ENCODE measurements at regions not wholly inside any gene's neighbourhood (a gene's known extent, or its start where the extent isn't known, plus 50 kb on each side); places are given as distances from the start of the nearest gene placed in this dataset.
"Not testable (repeated sequence)": the region's sequence is repeated elsewhere in the genome, so short reads cannot be mapped to it uniquely, and the experiment has no call there.

GRCh38 chr5:123937230-123937629, 425.3 kb downstream of the CSNK1G3 start:
- no peaks in the 10 kb centered on the region for H3K36me3 ChIP-seq (ENCODE audit: control insufficient read depth in 4 of 4, insufficient read depth in 4 of 4, low read length in 3 of 4)
- H3K27me3 ChIP-seq (replicated peaks in 2 of 5; ENCODE audit: control insufficient read depth in 4 of 5, insufficient read depth in 5 of 5, low read length in 4 of 5) = no peaks in the 10 kb centered on the region
- peaks cover 2 to 31% (median 18%) of the 10 kb centered on the region in 5 experiments for H3K9me3 ChIP-seq (ENCODE audit: control extremely low read depth in 1 of 5, control insufficient read depth in 4 of 5, insufficient read depth in 2 of 5, low read depth in 1 of 5, low read length in 4 of 5)
- H3K4me3 ChIP-seq (ENCODE audit: control insufficient read depth in 1 of 7, extremely low read depth in 1 of 7, insufficient read depth in 4 of 7, low read depth in 2 of 7, low read length in 6 of 7) = no peak overlapping the region
- DNase-seq = peak; percentile 12 to 30 (median 28)
- H3K27ac ChIP-seq (ENCODE audit: insufficient read depth in 1 of 2, low read depth in 1 of 2, low read length in 2 of 2, poor library complexity in 1 of 2, severe bottlenecking in 2 of 2) = no peak overlapping the region
- 86% methylated on average over 6 of the region's 6 CpGs for WGBS (ENCODE audit: insufficient coverage)
- ChIA-PET POLR2A (no interaction called here), CTCF (no interaction called here)
- H3K4me1 ChIP-seq (ENCODE audit: control extremely low read depth in 1 of 4, control insufficient read depth in 4 of 4, insufficient read depth in 4 of 4, low read length in 3 of 4) = no peaks in the 10 kb centered on the region

DNA sequence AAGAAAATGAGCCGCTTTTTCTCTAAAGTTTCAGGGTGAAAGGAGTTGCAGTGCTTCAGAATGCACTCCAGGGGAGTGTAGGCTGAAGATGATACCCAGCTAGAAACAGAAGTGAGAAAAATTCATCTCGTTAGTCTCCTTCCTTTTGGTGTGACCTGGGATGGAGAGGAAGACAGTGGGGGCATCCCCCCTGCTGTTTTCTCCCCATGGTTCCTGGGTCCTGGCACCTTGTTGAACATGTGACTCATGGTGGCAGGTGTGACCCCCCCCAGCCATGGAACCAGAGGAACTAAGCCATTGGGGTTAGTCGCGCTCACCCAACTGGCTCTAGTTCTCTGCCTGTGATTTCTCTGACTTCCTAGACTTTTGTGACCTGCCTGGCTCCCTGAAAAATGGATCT, 424.6 kb downstream of the CSNK1G3 start:
- Histone ChIP-seq H3K4me1 (ENCODE audit: control extremely low read depth in 1 of 4, control insufficient read depth in 4 of 4, insufficient read depth in 4 of 4, low read length in 3 of 4) (no peaks in the 10 kb centered on the region), H3K36me3 (ENCODE audit: control insufficient read depth in 4 of 4, insufficient read depth in 4 of 4, low read length in 3 of 4) (no peaks in the 10 kb centered on the region), H3K27me3 (replicated peaks in 2 of 5; ENCODE audit: control insufficient read depth in 4 of 5, insufficient read depth in 5 of 5, low read length in 4 of 5) (no peaks in the 10 kb centered on the region), H3K9me3 (ENCODE audit: control extremely low read depth in 1 of 5, control insufficient read depth in 4 of 5, insufficient read depth in 2 of 5, low read depth in 1 of 5, low read length in 4 of 5) (peaks cover 2 to 29% (median 16%) of the 10 kb centered on the region in 5 experiments), H3K4me3 (ENCODE audit: control insufficient read depth in 1 of 7, extremely low read depth in 1 of 7, insufficient read depth in 4 of 7, low read depth in 2 of 7, low read length in 6 of 7) (no peak overlapping the region), H3K27ac (ENCODE audit: insufficient read depth in 1 of 2, low read depth in 1 of 2, low read length in 2 of 2, poor library complexity in 1 of 2, severe bottlenecking in 2 of 2) (no peak overlapping the region)
- peak in 2 of 3 donors; percentile 1 to 2 for DNase-seq
- WGBS (ENCODE audit: insufficient coverage) = 97% methylated on average over 4 of the region's 4 CpGs
- ChIA-PET CTCF (no interaction called here), POLR2A (no interaction called here)

DNA sequence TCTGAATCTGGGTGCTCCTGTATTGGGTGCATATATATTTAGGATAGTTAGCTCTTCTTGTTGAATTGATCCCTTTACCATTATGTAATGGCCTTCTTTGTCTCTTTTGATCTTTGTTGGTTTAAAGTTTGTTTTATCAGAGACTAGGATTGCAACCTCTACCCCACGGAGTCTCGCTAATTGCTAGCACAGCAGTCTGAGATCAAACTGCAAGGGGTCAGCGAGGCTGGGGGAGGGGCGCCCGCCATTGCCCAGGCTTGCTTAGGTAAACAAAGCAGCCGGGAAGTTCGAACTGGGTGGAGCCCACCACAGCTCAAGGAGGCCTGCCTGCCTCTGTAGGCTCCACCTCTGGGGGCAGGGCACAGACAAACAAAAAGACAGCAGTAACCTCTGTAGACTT, 421.8 kb downstream of the CSNK1G3 start:
- POLR2A ChIA-PET; H3K27me3 ChIP-seq (replicated peaks in 2 of 5; ENCODE audit: control insufficient read depth in 4 of 5, insufficient read depth in 5 of 5, low read length in 4 of 5); CTCF ChIA-PET; DNase-seq; H3K27ac ChIP-seq (ENCODE audit: insufficient read depth in 1 of 2, low read depth in 1 of 2, low read length in 2 of 2, poor library complexity in 1 of 2, severe bottlenecking in 2 of 2); H3K4me1 ChIP-seq (ENCODE audit: control extremely low read depth in 1 of 4, control insufficient read depth in 4 of 4, insufficient read depth in 4 of 4, low read length in 3 of 4); H3K4me3 ChIP-seq (ENCODE audit: control insufficient read depth in 1 of 7, extremely low read depth in 1 of 7, insufficient read depth in 4 of 7, low read depth in 2 of 7, low read length in 6 of 7); H3K36me3 ChIP-seq (ENCODE audit: control insufficient read depth in 4 of 4, insufficient read depth in 4 of 4, low read length in 3 of 4): not testable (repeated sequence)
- H3K9me3 ChIP-seq (ENCODE audit: control extremely low read depth in 1 of 5, control insufficient read depth in 4 of 5, insufficient read depth in 2 of 5, low read depth in 1 of 5, low read length in 4 of 5) = peaks cover 2 to 25% (median 13%) of the 10 kb centered on the region in 5 experiments
- WGBS (ENCODE audit: insufficient coverage) = 100% methylated on average over 2 of the region's 7 CpGs

- ChIA-PET CTCF (no interaction called here), POLR2A (no interaction called here)
- no peaks in the 10 kb centered on the region for H3K9me3 ChIP-seq (ENCODE audit: control extremely low read depth in 1 of 5, control insufficient read depth in 4 of 5, insufficient read depth in 2 of 5, low read depth in 1 of 5, low read length in 4 of 5)
- WGBS (ENCODE audit: insufficient coverage) = no CpG with 5 or more reads among the region's 1 CpG
- DNase-seq = no peak
- no peaks in the 10 kb centered on the region for H3K36me3 ChIP-seq (ENCODE audit: control insufficient read depth in 4 of 4, insufficient read depth in 4 of 4, low read length in 3 of 4)
- H3K4me3 ChIP-seq (ENCODE audit: control insufficient read depth in 1 of 7, extremely low read depth in 1 of 7, insufficient read depth in 4 of 7, low read depth in 2 of 7, low read length in 6 of 7) = no peak overlapping the region
- H3K4me1 ChIP-seq (ENCODE audit: control extremely low read depth in 1 of 4, control insufficient read depth in 4 of 4, insufficient read depth in 4 of 4, low read length in 3 of 4) = no peaks in the 10 kb centered on the region
- no peaks in the 10 kb centered on the region for H3K27me3 ChIP-seq (replicated peaks in 2 of 5; ENCODE audit: control insufficient read depth in 4 of 5, insufficient read depth in 5 of 5, low read length in 4 of 5)
- H3K27ac ChIP-seq (ENCODE audit: insufficient read depth in 1 of 2, low read depth in 1 of 2, low read length in 2 of 2, poor library complexity in 1 of 2, severe bottlenecking in 2 of 2) = no peak overlapping the region
Measured at GRCh38 chr5:123929055-123929474, 417.1 kb downstream of the CSNK1G3 start.

DNA sequence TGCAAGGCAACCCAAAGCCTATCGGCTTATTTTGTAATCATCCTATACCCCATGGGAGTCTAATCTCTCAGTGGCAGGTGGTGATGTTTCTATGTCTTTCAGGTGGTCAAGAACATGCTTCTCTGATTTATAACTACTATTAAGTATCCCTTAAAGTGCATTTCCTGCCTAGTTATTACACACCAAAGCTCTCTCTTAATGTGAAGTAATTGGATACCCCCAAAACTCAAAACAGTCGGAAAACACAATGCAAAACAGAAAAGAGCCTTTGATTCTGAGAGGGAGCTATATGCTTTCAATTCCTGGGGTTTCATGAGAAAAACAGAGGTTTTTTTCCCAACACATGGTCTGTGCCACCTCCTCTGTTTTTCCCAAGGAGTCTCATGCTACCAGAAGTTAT, 416.4 kb downstream of the CSNK1G3 start:
- no peak for DNase-seq
- no peak overlapping the region for H3K27ac ChIP-seq (ENCODE audit: insufficient read depth in 1 of 2, low read depth in 1 of 2, low read length in 2 of 2, poor library complexity in 1 of 2, severe bottlenecking in 2 of 2)
- H3K4me1 ChIP-seq (ENCODE audit: control extremely low read depth in 1 of 4, control insufficient read depth in 4 of 4, insufficient read depth in 4 of 4, low read length in 3 of 4) = no peaks in the 10 kb centered on the region
- H3K4me3 ChIP-seq (ENCODE audit: control insufficient read depth in 1 of 7, extremely low read depth in 1 of 7, insufficient read depth in 4 of 7, low read depth in 2 of 7, low read length in 6 of 7) = no peak overlapping the region
- ChIA-PET POLR2A (no interaction called here), CTCF (interaction anchor here (0.6 kb wide), 1 partner anchor 13 kb away, joined by 3 read pairs; no protein-coding TSS in a partner anchor)
- no peaks in the 10 kb centered on the region for H3K9me3 ChIP-seq (ENCODE audit: control extremely low read depth in 1 of 5, control insufficient read depth in 4 of 5, insufficient read depth in 2 of 5, low read depth in 1 of 5, low read length in 4 of 5)
- no peaks in the 10 kb centered on the region for H3K27me3 ChIP-seq (replicated peaks in 2 of 5; ENCODE audit: control insufficient read depth in 4 of 5, insufficient read depth in 5 of 5, low read length in 4 of 5)
- H3K36me3 ChIP-seq (ENCODE audit: control insufficient read depth in 4 of 4, insufficient read depth in 4 of 4, low read length in 3 of 4) = no peaks in the 10 kb centered on the region
- WGBS (ENCODE audit: insufficient coverage) = no CpG with 5 or more reads among the region's 2 CpGs

DNA sequence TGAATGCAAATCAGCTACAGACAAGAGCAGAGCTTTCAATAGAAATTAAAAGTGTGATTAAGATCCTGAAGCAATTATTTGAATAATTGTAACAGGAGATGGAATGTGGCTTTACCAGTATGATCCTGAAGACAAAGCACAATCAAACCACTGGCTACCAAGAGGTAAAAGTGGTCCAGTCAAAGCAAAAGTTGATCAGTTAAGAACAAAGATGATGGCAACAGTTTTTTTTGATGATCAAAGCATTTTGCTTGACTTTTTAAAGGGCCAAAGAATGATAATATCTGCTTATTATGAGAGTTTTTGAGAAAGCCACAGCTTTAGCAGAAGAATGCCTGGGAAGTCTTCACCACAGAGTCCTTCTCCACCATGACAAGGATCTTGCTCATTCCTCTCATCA, 409.2 kb downstream of the CSNK1G3 start:
- CTCF ChIA-PET = no interaction called here
- Histone ChIP-seq H3K27me3 (replicated peaks in 2 of 5; ENCODE audit: control insufficient read depth in 4 of 5, insufficient read depth in 5 of 5, low read length in 4 of 5) (no peaks in the 10 kb centered on the region), H3K36me3 (ENCODE audit: control insufficient read depth in 4 of 4, insufficient read depth in 4 of 4, low read length in 3 of 4) (no peaks in the 10 kb centered on the region), H3K4me1 (ENCODE audit: control extremely low read depth in 1 of 4, control insufficient read depth in 4 of 4, insufficient read depth in 4 of 4, low read length in 3 of 4) (no peaks in the 10 kb centered on the region), H3K27ac (ENCODE audit: insufficient read depth in 1 of 2, low read depth in 1 of 2, low read length in 2 of 2, poor library complexity in 1 of 2, severe bottlenecking in 2 of 2) (no peak overlapping the region), H3K4me3 (ENCODE audit: control insufficient read depth in 1 of 7, extremely low read depth in 1 of 7, insufficient read depth in 4 of 7, low read depth in 2 of 7, low read length in 6 of 7) (no peak overlapping the region), H3K9me3 (ENCODE audit: control extremely low read depth in 1 of 5, control insufficient read depth in 4 of 5, insufficient read depth in 2 of 5, low read depth in 1 of 5, low read length in 4 of 5) (peaks cover 0 to 3% (median 0%) of the 10 kb centered on the region in 5 experiments)
- DNase-seq = no peak
- POLR2A ChIA-PET = no interaction called here

GRCh38 chr5:123916345-123917121, 404.6 kb downstream of the CSNK1G3 start:
- POLR2A ChIA-PET = no interaction called here
- Histone ChIP-seq H3K4me3 (ENCODE audit: control insufficient read depth in 1 of 7, extremely low read depth in 1 of 7, insufficient read depth in 4 of 7, low read depth in 2 of 7, low read length in 6 of 7) (no peak overlapping the region), H3K27me3 (replicated peaks in 2 of 5; ENCODE audit: control insufficient read depth in 4 of 5, insufficient read depth in 5 of 5, low read length in 4 of 5) (no peaks in the 10 kb centered on the region), H3K4me1 (ENCODE audit: control extremely low read depth in 1 of 4, control insufficient read depth in 4 of 4, insufficient read depth in 4 of 4, low read length in 3 of 4) (no peaks in the 10 kb centered on the region), H3K27ac (ENCODE audit: insufficient read depth in 1 of 2, low read depth in 1 of 2, low read length in 2 of 2, poor library complexity in 1 of 2, severe bottlenecking in 2 of 2) (no peak overlapping the region), H3K36me3 (ENCODE audit: control insufficient read depth in 4 of 4, insufficient read depth in 4 of 4, low read length in 3 of 4) (no peaks in the 10 kb centered on the region), H3K9me3 (ENCODE audit: control extremely low read depth in 1 of 5, control insufficient read depth in 4 of 5, insufficient read depth in 2 of 5, low read depth in 1 of 5, low read length in 4 of 5) (peaks cover 0 to 11% (median 1%) of the 10 kb centered on the region in 5 experiments)
- WGBS (ENCODE audit: insufficient coverage) = 100% methylated on average over 2 of the region's 8 CpGs
- CTCF ChIA-PET = no interaction called here
- no peak for DNase-seq

Measured in common myeloid progenitor, CD34-positive (primary cell).